COLO829 (cell line): ENCODE measurements at regions not wholly inside any gene's neighbourhood (a gene's known extent, or its start where the extent isn't known, plus 50 kb on each side); places are given as distances from the start of the nearest gene placed in this dataset.
"Not testable (repeated sequence)": the region's sequence is repeated elsewhere in the genome, so short reads cannot be mapped to it uniquely, and the experiment has no call there.

ENCODE experiments used
- DNase-seq: peaks from one replicate; pipeline ENCODE4 v3.0.0; 2012; ENCODE audit warnings: low spot score

DNA sequence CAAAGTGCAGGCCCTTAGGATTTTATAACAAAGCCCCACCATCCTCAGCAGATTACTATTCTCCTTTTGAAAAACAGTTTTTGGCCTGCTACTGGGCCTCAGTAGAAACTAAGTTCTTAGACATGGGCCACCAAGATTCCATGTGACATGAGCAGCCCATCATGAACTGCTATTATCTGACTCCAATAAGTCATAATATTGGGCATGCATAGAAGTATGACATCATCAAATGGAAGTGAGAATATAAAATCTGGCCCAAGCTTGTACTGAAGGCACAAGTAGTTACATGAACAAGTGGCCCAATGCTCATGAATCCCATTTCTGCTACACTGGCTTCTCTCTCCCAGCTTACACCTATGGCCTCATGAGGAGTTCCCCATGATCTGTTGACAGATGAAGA is 404.8 kb downstream of the EPHA5 start:
- no peak for DNase-seq

DNA sequence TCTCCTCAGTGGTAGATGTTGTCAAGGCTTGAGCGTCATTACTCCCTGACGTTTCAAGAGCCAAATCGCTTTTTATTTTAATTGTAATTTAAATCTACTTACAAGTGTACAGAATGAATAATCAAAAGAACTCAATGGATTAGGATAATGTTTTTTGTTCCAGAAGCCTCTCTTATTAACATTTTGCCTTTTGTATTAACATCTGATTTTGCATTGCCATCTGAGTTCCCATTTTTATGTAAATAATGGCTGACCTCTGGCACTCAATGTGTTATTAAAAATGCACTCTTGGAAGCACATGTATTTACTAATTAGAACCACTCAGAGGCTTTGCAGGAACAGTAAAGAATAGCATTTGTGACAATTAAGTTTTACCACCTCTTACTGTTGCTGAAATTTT is 411.0 kb downstream of the EPHA5 start:
- no peak for DNase-seq

DNA sequence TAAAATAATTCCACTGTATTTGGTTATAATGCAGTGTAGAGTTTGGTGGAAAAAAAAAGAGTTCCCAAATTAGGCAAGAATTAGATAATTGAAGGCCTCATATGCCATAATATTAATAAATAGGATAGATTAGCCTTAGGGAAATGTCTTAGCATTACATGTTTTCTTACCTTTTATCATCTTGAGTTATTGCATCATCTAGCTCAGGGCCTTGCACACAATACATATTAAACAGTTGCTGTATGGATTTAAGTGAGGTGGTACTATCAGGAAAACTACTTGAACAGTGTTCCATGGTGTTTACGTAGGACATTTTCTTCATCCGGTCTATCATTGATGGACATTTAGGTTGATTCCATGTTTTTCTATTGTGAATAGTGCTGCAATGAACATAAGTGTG is 419.4 kb downstream of the EPHA5 start:
- DNase-seq: no peak

DNA sequence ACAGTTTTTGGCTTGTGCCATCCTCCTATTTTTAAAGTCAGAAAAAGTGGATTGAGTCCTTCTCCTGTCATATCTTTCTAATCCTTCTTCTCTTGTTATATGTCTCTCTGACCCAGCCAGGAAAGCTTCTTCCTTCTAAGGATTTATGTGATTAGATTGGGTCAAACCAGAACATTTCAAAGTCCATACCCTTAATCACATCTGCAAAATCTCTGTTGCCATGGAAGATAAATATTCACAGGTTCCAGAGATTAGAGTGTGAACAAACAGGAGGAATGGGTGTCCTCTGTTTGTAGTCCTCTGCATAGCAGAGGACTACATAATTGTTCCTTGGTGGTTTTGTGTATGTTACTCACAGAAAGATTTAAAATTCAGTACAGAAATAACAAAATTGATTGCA is 421.2 kb downstream of the EPHA5 start:
- DNase-seq: no peak

DNA sequence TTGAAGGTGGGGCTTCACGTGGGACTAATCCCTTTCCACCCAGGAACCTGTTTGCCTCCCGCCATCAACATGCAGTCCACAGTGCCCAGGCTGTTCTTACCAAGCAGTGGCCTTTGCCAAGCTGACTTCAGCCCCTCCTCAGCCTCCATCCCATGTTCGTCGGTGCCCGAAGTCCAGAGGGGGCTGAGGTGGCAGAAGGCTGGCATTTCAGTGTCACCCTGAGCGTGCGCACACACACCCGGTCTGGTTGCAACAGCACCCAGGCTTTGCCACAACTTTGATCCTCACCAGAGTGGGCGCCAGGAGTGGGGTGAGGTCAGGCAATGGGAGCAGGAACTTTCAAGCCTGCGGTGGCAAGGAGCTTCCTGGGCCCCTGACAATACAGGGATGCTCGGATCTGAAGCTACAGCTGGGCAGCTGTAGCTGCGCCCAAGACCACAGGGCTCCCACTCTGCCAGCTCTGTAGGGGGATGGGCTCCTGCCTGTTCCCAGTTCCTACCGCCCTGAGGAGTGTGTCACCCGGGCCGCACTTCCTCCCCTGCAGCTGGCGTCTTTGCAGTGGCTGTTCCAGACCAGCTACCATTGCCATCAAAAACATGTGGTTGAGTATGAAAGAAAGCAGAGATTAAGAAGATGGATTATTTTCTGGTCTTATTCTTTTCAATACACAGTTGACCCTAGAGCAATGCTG is 428.0 kb downstream of the EPHA5 start:
- no peak for DNase-seq

DNA sequence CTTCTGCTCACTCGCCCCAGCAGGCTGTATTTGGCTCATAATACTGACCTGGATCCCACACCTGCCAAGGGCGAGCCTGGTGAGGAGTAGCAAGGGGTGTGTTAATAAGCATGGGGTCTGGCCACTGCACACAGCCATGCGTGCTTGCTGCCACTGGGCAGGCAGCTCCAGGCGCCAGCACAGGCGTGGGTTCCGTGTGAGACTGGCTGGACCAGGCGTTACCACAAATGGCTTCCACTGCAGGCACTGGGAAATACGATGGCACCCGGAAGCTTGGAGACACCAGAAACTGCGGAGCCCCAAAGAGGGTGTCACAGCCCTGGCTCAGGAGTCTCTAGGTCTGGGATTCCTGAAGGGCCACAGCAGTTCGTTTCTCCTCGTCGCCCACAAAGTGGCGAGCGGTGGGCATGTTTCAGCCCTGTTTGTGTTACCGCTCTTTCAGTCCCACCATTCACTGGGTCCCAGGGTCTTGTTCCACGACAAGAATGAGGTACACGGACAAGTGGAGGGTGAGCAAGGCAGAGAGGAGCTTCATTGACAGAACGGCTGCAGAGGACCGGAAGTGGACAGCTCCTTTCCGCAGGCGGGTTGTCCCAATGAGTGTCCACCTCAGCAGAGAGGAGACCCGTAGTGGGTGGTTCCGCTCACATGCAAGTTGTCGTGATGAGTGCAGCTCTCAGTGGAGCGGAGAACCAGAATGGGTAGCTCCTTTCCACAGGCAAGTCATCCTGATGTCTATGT is 428.9 kb downstream of the EPHA5 start:
- no peak for DNase-seq

DNA sequence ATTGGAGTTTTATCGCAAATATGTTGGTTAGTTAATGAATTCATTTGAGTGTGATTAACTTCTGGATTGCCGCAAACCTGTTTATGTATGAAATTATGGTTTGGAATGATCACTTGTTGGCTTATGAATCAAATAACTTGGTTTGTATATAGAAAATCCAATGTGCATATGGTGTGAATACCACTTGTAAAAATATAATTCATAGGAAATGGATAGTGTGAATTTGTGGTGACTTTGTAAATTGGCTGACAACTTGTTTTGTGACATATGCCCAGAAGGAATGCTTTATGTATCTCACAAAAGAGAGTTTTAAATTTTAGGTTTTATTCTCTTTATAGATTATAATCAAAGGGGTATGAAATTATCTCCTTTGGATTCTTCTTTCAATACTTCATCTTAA is 436.2 kb downstream of the EPHA5 start:
- no peak for DNase-seq

DNA sequence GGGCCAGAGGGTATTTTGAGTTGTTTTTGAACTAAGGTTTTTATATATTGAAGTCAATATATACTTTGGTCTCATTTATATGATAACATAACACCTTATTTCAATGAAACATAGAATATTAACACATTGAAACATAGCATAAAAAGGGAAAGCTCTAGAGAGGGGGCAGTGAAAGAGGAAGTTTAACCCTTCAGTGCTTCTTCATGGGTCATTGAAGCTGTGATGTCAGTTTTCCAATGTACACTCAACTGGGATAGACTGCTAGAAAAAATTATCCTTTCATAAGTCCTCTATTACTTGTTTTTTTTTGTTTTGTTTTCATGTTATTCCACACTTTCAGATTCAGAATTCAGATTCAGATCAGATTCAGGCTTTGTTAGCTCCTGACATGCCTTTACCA is 442.7 kb downstream of the EPHA5 start:
- DNase-seq: no peak

DNA sequence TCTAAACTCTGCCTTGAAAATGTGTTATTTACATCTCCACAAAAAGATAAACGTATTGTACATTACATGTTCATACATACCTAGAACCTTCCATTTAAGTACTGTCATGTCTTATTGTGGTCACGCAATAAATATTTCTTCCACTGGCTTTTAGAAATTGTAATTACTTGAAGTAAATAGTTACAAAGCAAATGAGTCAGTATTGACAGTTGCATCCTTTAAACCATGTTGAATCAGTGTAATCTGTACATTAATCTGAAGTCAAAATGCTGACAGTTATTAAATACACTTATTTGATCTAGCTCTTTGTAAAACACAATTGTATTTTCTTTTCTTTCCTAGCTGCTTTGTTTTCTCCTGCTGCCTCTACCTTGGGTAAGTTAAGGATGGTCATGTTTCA is 446.7 kb downstream of the EPHA5 start:
- no peak for DNase-seq

DNA sequence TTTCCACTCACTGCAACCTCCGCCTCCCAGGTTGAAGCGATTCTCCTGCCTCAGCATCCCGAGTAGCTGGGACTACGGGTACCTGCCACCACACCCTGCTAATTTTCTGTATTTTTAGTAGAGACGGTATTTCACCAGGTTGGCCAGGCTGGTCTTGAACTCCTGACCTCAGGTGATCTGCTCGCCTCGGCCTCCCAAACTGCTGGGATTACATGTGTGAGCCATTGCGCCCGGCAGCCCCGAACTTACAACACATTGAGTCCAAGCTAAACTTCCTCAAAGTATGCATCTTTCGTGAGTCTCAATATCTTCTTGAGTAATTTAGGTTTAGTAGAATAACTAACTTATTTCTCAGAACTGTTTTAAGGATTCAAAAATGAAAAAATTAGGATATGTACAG is 447.2 kb downstream of the EPHA5 start:
- not testable (repeated sequence) for DNase-seq

DNA sequence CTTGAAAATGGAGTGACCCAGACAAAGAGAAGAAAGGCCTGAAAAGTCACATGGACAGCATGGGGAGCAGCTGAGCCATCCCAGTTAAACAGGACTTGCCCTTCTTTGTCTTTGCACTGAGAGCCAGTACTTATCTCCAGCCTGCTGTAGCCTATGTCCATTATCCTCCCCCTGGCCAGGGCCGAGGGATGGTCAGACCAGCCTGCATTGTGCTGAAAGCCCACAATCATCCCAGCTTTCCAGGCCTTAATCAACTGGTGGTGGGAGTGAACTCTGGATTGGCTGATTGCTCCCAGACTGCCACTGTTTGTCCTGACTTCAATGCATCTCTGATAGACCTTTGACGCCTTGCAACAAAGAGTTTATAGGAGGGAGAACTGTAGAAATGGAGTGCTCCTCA is 453.1 kb downstream of the EPHA5 start:
- no peak for DNase-seq

DNA sequence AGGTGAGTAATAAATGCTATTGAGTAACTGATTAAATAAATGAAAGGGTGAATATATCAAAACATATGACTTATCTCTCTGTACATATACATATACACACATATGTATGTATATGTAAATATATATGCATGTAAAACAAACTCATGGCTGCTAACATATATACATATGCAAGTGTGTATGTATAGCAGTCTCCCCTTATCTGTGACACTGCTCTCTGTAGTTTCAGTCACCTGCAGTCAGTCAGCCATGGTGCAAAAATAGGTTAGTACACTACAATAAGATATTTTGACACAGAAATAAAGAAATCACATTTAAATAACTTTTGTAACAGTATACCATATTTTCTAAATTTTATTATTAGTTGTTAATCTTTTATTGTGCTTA is 467.4 kb downstream of the EPHA5 start:
- DNase-seq: no peak

DNA sequence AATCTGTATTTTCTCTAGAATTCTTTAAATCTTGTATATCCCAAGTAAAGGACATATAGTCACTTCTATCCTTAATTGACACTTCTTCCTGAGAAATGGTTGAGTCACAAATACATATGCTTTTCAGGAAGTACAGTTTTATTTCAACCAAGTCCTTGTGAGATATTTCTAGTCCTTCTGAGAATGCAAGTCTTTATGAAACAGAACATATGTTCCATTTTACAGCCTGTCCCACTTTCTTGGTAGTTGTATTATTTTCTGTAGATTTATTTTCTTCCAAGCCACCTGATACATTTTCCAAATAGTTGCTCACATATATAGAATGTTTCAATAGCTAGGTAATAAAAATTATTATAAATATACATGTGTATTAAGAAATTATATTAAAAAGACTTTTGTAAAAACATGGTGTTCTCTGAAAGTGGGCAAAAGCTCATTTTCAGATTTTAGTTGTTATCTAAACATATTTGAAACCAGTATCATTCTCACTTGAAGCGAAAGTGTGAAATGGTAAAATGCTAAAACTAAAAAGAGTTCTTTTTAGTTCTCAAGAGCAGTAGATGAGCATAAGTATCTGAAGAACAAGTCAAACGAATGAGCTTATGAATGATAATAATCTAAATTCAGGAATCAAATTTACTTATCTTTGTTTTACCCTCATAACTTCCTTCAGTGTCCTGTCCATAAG is 468.0 kb downstream of the EPHA5 start:
- no peak for DNase-seq

DNA sequence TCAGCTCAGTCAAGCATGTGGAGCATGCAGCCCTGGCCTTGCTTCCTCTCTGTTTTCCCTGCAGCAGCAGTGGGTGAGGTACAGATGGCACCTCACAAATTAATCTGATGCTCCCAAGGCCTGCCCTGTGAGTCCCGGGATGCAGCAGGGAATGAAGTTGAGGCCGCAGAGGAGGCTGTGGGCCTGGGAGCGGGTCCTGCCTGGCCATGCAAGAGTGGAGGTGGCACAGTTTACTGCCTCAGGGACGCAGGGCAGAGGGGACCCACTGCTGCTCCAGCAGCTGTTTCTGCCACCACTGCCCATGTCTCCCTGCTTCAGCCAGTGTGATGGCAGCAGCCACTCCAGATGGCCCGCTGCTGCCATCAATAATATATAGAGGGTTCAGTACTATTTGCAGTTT is 474.6 kb downstream of the EPHA5 start:
- no peak for DNase-seq

DNA sequence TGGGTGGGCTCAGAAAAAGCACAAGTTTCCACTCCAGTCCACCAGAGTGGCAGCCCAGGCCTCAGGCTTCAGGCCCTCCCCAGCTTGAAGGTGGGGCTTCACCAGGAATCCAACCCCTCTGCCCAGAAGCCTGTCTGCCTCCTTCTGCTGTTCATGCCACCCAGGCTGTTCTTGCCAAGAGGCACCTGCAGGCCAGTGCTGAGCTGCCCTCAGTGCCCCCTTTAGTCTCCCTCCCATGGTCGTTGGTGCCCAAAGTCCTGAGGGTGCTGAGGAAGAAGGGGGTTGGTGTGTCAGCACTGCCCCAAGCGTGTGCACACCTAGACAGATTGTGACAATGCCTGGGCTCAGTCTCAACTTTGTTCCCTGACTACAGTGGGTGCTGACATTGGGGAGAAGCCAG is 475.3 kb downstream of the EPHA5 start:
- DNase-seq: no peak

DNA sequence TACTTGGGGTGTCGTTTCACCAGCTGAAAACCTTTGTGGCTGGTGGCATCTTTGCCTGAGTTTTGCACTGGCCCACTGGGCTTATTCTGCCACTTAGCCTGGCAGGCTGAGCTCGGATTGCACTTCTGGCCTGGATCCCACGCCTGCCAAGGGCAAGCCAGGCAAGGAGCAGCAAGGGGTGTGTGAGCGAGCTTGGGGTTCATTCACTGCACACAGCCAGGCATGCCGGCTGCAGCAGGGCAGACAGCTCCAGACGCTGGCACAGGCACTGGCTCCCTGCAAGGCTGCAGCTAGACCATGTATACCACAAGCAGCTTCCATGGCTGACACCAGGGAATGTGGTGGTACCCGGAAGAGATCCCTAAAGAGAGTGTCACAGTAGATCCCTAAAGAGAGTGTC is 476.3 kb downstream of the EPHA5 start:
- no peak for DNase-seq

DNA sequence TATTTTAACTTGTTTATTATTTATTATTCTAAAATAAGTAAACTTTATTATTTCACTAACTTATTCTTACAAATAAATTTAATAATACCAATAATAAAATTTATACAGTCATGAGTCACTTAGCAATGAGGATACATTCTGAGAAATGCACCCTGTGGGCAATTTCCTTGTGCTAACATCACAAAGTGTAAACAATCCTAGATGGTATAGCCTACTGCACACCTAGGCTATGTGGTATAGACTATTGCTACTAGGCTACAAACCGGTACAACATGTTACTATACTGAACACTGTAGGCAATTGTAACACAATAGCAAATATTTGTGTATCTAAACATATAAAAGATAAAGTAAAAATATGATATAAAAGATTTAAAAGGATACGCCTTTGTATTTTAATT is 479.5 kb downstream of the EPHA5 start:
- no peak for DNase-seq

DNA sequence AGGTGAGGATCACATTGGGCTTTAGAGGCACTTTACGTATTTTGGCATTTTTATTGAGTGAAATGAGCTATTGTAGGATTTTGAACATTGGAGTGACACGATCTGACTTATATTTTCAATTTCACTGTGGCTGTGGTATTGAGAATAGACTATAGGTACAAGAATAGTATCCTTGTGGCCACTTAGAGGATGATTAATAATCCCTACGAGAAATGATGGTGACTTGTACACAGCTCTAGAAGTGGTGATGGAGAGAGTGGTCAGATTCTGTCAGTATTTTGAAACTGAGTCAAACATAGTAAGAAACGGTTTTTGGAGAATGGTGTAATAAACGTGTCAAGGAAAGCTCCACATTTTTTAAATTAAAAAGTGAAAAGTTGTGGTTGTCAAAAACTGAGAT is 494.7 kb downstream of the EPHA5 start:
- no peak for DNase-seq

DNA sequence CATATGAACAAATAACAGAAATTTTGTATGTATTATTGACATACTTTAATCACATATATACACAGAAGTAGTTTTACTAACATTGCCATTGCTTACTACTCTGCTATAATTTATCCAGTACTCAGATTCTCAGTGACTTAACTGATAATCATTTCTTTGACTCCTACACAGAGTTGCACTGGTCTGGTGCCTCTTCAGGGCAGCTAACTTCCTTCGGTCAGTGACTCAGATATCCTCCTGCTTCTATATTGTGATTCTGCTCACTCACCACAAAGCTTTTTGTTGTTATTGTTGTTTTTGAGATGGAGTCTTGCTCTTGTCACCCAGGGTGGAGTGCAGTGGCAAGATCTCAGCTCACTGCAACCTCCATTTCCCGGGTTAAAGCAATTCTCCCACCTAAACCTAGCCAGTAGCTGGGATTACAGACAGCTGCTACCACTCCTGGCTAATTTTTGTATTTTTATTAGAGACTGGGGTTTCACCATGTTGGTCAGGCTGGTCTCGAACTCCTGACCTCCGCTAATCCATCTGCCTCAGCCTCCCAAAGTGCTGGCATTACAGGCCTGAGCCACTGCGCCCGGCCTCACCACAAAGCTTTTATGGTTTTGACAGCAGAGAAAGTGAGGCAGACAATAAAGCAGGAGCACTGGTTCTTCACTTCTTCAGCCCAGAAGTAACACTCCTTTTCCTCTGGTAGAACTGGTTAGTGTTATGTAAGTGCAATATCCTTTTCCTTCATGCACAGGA is 499.3 kb downstream of the EPHA5 start:
- DNase-seq: no peak

DNA sequence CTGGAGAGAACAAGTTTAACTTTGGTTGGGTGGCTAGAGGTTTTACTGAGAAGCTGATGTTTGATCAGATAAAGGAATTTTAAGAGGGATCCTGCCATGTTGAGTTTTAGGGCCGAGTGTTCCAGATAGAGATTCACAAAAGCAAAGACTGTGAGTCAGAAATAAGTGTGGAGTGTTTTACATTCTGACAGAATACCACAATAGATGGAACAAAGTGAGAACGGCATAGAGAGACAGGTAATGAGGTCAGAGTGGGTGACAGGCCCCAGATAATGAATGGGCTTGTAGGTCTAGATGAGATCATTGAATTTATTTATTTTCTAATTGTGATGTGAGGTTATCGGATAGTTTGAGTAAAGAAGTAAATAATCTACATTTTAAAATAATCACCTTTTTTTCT is 502.6 kb downstream of the EPHA5 start:
- DNase-seq: no peak

DNA sequence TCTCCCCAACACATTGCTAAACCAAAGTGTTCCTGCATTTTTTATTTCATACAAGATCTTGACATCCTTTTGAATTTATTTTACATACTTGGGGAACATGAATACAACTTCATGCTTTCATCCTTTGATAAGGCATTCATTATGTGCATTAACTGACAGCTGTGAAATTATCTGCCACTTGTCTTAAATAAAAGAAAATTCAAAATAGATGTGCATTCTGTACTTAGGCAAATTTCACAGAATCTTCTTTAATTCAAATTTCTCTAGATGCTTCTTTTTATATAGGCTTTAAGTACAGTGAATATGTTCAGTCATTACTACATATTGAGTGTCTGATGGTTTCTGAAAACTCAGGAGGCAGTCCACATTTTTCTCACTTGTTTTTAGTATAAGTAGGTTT is 518.1 kb downstream of the EPHA5 start:
- DNase-seq: no peak

DNA sequence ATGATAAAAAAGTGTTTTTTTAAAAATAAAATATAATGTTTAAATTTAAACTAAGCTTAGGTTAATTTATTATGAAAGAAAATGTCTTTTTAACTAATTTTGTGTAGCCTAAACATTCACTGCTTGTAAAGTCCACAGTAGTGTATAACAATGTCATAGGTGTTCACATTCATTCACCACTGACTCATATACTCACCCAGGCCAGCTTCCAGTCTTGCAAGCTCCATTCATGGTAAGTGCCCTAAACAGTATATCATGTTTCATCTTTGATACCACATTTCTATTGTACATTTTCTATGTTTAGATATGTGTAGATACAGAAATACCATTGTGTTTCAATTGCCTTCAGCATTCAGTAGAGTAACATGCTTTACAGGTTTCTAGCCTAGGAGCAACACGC is 530.3 kb downstream of the EPHA5 start:
- no peak for DNase-seq

DNA sequence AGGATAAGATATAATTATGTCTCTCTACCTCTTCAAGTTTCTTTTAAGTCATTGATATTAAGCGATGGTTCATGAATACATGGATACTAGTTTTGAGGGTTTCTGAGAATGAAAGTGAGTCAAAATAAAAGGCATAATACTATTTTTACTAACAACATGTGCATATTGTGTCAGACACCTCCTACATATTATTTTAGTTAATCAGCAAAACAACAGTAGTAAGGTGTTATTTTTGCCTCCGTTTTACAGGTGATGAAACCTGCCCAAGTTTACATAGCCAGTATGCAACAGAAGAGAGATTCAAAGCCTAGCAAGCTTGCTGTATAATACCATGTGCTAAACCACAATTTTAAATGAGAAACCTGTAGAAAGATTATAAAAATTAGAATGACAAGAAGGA is 544.1 kb downstream of the EPHA5 start:
- DNase-seq: no peak
